ENCODE measurements at regions not wholly inside any gene's neighbourhood (a gene's known extent, or its start where the extent isn't known, plus 50 kb on each side); places are given as distances from the start of the nearest gene placed in this dataset.

GRCh38 chr4:38230121-38230801, 270.1 kb downstream of the PTTG2 start:
- peak; percentile 88 for DNase-seq (ENCODE audit: low read depth, low spot score)

DNA sequence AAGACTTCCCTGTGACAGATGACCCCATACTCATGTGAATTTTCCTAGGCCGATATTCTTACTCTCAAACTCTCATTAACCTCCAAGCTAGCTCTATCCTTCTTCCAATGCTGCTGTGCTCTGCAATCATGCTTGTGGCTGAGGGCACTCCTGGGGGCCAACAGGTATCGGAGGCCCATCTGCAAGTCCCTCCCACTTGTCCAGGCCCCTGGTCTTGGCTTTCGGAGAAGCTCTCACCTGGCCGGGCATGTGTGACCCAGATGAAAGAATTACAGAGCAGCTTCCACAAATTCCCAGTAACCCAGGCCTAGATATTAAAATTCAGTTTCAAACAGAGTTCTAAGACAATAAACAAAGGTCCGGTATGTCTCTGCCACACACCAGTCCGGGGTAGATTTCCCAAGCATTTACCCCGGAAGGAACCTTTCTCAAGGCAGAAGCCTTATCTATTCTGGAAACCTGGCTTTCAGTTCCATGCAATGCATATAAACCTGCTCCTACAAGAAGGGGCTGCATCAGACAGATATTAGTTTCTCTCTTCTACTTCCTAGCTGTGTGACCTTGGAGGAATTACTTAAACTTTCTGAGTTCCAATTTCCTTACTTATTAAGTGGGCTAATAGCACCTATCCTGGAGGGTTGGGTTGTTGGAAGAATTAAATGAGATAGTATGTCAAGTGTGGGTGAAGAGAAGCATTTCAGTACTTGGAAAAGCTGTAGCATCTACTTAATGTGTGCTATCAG, 270.8 kb downstream of the PTTG2 start:
- peak overlapping the region; percentile 54 for H3K27ac ChIP-seq
- DNase-seq (ENCODE audit: low read depth, low spot score), result no peak

More at GRCh38 chr4:38230121-38230801, 270.1 kb downstream of the PTTG2 start:
- peak overlapping the region; percentile 54 for H3K27ac ChIP-seq

DNA sequence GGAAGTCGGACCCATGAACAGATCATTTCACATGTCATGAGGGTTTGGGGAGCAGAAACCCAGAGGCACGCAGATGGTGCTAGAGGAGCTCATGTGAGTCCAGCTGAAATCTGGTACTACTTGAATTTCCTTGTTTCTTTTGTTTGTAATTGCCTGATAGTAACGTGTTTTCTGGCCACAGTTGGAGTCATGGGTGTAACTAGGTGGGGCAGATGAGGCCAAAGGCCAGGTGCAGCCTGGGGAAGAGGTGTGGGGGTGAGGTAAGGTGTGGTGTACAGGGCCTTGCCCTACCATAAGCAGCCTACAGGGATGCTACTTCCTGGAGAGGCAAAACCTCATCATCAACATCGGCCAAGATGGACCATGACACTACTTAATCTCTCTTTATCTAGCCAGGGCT, 271.4 kb downstream of the PTTG2 start:
- peak overlapping the region; percentile 54 for H3K27ac ChIP-seq
- peak; percentile 36 for DNase-seq (ENCODE audit: low read depth, low spot score)

DNA sequence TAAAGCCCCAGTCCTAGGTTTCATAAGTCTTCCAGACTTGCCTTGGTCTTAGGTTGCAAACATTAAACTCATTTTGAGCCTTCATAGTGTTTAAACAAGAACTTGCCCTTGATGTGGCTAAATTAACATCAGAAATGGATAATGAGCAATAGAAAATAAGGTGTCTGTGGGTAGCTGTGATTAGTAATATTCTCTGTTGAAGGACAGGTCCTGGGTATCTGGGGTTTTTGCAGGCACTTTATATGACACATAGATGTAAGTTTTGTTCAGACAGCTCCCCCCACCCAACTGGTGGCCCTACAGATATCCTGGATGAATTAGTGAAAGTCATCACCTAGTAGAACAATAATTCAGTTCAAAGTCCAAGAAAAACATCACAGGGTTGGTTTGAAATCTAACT, 272.5 kb downstream of the PTTG2 start:
- no peak for DNase-seq (ENCODE audit: low read depth, low spot score)

DNA sequence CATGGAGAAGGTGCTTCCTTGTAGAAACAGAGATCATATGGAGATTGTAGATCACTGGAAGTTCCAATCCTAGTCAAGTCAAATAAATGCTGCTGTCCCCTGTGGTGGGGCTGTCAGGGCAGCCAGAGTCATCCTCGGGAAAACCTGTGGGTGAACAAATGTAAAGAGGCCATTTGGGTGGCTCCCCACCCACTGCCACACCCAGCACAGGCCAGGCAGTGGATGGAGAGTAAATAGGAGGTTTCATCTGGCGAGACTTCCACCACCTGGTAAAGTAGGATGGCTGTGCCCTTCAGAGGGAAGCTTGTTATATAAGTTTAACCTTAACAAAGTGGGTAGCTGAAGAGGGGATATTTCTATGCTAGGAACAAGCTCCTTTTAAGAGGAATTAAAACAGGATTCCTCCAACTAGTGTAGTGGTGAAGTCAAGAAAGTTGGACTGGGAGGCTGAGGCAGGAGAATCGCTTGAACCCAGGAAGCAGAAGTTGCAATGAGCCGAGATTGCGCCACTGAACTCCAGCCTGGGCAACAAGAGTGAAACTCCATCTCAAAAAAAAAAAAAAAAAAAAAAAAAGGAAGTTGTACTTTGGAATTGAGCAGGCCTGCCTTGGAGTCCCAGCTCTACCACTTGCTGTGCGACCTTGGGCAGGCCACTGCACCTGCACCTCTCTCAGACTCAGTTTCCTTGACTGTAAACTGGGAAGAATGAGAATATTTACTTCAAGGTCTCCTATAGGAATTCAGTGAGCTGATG, 273.7 kb downstream of the PTTG2 start:
- no peak overlapping the region for H3K27ac ChIP-seq
- DNase-seq (ENCODE audit: low read depth, low spot score), result no peak

More for the DNA sequence above, 272.5 kb downstream of the PTTG2 start:
- H3K27ac ChIP-seq, result no peak overlapping the region

GRCh38 chr4:38235354-38235753, 275.2 kb downstream of the PTTG2 start:
- no peak for DNase-seq (ENCODE audit: low read depth, low spot score)
- H3K27ac ChIP-seq, result no peak overlapping the region

GRCh38 chr4:38236003-38236402, 275.8 kb downstream of the PTTG2 start:
- no peak overlapping the region for H3K27ac ChIP-seq
- no peak for DNase-seq (ENCODE audit: low read depth, low spot score)

- H3K27ac ChIP-seq, result peak overlapping the region; percentile 65
- no peak for DNase-seq (ENCODE audit: low read depth, low spot score)
These were observed 276.3 kb downstream of the PTTG2 start for GRCh38 chr4:38236503-38236902.

GRCh38 chr4:38237139-38237538, 276.9 kb downstream of the PTTG2 start:
- H3K27ac ChIP-seq, result peak overlapping the region; percentile 65
- peak; percentile 75 for DNase-seq (ENCODE audit: low read depth, low spot score)

- DNase-seq (ENCODE audit: low read depth, low spot score), result no peak
- H3K27ac ChIP-seq, result peak overlapping the region; percentile 27
These were observed 281.3 kb downstream of the PTTG2 start for GRCh38 chr4:38241541-38241940.

DNA sequence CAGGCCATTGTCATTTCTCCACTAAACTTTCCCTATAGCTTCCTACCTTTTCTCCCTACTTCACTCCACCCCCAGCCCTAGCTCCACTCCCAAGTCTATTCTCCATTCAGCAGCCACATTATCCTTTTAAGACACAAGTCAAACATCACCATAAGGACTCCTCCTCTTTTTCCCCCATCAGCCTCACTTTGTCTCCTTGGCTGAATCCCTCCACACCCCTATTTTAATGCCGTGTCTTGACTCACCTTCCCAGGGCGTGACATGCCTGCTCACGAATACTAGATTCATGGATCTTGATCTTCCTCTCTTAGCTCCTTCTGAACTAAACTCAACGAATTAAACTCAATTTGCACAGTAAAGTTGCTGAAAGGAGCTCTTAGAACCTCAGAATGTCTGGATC, 281.9 kb downstream of the PTTG2 start:
- no peak for DNase-seq (ENCODE audit: low read depth, low spot score)
- peak overlapping the region; percentile 27 for H3K27ac ChIP-seq

- DNase-seq (ENCODE audit: low read depth, low spot score), result no peak
- no peak overlapping the region for H3K27ac ChIP-seq
These were observed 282.7 kb downstream of the PTTG2 start for GRCh38 chr4:38242822-38243387.

DNA sequence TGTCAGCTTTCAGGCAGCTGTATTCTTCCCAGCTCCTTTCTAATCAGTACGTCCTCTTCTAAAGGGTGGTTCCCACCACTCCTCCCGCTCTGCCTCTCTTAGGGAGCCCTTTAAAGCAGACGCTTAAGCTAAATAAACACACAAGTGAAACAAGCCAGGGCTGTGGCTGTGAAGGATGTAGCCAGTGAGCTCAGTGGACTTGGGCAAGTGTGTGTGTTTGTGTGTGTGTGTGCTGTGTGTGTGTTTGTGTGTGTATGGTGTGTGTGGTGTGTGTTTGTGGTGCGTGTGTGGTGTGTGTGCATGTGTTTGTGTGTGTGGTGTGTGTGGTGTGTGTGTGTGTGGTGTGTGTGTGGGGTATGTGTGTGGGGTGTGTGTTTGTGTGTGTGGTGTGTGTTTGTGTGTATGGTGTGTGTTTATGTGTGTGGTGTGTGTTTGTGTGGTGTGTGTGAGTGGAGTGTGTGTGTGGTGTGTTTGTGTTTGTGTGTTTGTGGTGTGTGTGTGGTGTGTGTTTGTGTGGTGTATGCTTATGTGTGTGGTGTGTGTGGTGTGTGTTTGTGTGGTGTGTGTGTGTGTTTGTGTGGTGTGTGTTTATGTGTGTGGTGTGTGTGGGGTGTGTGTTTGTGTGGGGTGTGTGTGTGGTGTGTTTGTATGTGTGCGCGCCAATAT, 283.3 kb downstream of the PTTG2 start:
- DNase-seq (ENCODE audit: low read depth, low spot score), result no peak
- no peak overlapping the region for H3K27ac ChIP-seq

- no peak for DNase-seq (ENCODE audit: low read depth, low spot score)
- no peak overlapping the region for H3K27ac ChIP-seq
These were observed 294.6 kb downstream of the PTTG2 start for GRCh38 chr4:38254825-38255224.

DNA sequence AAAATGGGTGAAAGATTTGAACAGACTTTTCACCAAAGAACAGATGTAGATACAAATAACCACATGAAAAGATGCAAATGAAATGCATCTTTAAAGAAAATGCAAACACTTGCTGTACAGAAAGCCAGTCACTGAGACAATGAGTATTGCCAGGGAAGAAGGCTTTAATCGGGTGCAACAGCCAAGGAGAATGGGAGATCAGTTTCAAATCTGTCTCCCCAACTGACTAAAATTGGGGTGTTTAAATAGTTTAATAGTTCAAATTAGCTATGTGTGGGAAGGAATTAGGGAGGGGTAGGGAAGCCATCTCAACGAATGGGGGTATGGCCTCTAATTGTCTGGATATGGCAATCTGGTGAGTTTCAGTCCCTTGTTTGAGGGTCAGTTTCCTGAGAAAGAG, 295.4 kb downstream of the PTTG2 start:
- no peak overlapping the region for H3K27ac ChIP-seq
- DNase-seq (ENCODE audit: low read depth, low spot score), result no peak

GRCh38 chr4:38266616-38267015, 306.4 kb downstream of the PTTG2 start:
- DNase-seq (ENCODE audit: low read depth, low spot score), result no peak

GRCh38 chr4:38268108-38268820, 308.1 kb downstream of the PTTG2 start:
- no peak overlapping the region for H3K27ac ChIP-seq
- DNase-seq (ENCODE audit: low read depth, low spot score), result no peak

More at GRCh38 chr4:38266616-38267015, 306.4 kb downstream of the PTTG2 start:
- H3K27ac ChIP-seq, result no peak overlapping the region

DNA sequence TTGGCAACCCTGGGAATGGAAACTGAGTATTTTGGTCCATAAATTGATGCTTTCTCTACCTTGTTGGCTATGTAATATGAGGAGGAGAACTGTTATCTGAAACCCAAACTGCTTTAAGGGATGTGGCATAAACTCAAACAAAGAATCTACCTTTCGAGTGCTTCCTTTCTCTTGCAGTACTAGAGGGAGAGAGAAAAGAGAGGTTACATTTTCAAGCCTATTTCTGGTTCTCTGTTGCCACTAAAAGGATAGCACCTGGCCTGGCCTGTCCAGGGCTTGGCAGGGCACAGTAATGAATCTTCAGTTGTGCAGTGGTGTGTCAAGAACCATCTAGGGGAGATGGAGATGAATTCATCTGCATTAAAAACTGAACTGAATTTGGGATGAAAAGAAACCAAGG, 308.6 kb downstream of the PTTG2 start:
- no peak for DNase-seq (ENCODE audit: low read depth, low spot score)
- no peak overlapping the region for H3K27ac ChIP-seq

GRCh38 chr4:38273407-38273806, 313.2 kb downstream of the PTTG2 start:
- no peak for DNase-seq (ENCODE audit: low read depth, low spot score)
- H3K27ac ChIP-seq, result no peak overlapping the region
